ENCODE measurements at regions not wholly inside any gene's neighbourhood (a gene's known extent, or its start where the extent isn't known, plus 50 kb on each side); places are given as distances from the start of the nearest gene placed in this dataset.

DNA sequence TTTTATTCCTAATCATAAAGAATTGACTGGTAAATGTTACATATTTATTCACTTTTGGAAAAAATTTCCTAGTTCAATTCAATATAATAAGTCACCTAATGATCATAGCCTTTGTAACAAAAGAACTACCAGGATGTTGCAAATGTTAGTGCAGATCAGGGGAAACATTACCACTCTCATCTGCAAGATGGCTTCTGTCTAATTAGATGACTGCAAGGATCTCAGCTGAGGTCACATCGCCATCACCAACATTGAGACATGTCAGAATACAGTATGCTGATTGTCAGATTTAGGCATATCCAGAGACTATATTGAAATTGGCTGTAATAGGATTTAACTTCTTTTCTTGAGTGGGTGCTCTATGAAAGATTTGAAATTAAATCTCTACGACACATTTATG lies 431.4 kb upstream of the AGTR1 start:
- TF ChIP-seq, protein P1, sequence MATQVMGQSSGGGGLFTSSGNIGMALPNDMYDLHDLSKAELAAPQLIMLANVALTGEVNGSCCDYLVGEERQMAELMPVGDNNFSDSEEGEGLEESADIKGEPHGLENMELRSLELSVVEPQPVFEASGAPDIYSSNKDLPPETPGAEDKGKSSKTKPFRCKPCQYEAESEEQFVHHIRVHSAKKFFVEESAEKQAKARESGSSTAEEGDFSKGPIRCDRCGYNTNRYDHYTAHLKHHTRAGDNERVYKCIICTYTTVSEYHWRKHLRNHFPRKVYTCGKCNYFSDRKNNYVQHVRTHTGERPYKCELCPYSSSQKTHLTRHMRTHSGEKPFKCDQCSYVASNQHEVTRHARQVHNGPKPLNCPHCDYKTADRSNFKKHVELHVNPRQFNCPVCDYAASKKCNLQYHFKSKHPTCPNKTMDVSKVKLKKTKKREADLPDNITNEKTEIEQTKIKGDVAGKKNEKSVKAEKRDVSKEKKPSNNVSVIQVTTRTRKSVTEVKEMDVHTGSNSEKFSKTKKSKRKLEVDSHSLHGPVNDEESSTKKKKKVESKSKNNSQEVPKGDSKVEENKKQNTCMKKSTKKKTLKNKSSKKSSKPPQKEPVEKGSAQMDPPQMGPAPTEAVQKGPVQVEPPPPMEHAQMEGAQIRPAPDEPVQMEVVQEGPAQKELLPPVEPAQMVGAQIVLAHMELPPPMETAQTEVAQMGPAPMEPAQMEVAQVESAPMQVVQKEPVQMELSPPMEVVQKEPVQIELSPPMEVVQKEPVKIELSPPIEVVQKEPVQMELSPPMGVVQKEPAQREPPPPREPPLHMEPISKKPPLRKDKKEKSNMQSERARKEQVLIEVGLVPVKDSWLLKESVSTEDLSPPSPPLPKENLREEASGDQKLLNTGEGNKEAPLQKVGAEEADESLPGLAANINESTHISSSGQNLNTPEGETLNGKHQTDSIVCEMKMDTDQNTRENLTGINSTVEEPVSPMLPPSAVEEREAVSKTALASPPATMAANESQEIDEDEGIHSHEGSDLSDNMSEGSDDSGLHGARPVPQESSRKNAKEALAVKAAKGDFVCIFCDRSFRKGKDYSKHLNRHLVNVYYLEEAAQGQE (IDR thresholded peaks at IDR 0.05; ENCODE audit: insufficient replicate concordance, low read depth), result no peak
- TF ChIP-seq, protein P2, sequence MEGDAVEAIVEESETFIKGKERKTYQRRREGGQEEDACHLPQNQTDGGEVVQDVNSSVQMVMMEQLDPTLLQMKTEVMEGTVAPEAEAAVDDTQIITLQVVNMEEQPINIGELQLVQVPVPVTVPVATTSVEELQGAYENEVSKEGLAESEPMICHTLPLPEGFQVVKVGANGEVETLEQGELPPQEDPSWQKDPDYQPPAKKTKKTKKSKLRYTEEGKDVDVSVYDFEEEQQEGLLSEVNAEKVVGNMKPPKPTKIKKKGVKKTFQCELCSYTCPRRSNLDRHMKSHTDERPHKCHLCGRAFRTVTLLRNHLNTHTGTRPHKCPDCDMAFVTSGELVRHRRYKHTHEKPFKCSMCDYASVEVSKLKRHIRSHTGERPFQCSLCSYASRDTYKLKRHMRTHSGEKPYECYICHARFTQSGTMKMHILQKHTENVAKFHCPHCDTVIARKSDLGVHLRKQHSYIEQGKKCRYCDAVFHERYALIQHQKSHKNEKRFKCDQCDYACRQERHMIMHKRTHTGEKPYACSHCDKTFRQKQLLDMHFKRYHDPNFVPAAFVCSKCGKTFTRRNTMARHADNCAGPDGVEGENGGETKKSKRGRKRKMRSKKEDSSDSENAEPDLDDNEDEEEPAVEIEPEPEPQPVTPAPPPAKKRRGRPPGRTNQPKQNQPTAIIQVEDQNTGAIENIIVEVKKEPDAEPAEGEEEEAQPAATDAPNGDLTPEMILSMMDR (IDR thresholded peaks at IDR 0.05; ENCODE audit: insufficient read depth, low read length), result no peak

Data from HL-60 (cell line).